ENCODE measurements at regions not wholly inside any gene's neighbourhood (a gene's known extent, or its start where the extent isn't known, plus 50 kb on each side); places are given as distances from the start of the nearest gene placed in this dataset.

DNA sequence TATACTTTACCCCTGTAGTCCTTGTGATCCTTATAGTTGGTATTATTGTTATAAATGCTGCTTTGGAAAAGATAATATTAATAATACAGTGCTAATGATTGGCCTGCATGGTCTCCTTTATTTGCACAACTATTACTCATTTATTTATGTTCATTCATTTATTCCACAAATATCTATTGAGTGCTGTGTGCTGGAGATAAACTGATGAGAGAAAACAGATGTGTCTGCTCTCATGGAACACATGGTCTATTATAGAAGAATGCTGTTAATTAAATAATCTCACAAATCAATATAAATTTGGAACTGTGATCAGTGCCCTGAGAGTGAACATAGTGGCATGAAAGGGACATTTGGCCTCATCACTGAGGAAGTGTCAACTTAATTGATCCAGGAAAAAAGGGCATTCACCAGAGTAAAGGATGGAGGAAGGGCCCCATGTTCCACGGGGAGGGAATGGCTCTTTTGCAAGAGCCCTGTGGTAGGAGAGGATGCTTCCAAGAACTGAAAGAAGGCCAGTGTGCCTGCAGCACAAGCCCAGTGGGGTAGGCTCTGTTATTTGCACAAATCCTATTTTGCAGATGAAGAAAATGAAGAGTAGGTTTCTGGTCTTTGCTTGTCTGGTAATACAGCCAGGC lies 91.5 kb upstream of the STK39 start:
- DNase-seq (ENCODE audit: low read depth in 2 of 2): no peak

GRCh38 chr2:168340931-168341330 lies 93.5 kb upstream of the STK39 start:
- no peak for DNase-seq (ENCODE audit: low read depth in 2 of 2)

DNA sequence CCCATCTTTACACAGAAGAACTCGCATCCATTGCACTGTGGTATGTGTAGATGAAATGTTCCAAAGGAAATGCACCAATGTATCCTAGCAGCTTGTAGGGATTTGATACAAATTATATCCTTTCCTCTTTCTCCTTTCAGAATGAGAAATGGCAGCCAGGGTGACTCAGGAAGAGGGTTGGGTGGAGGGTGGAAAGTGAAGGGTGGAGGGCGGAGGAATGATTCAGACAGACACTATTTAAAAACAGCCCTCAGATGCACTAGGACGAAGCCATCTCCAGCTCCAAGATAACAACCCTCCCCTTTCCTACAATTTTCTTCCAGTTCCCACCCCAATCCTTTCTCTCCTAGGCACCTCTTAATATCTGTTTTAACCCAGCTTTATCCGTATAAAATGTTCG lies 96.2 kb upstream of the STK39 start:
- no peak for DNase-seq (ENCODE audit: low read depth in 2 of 2)

DNA sequence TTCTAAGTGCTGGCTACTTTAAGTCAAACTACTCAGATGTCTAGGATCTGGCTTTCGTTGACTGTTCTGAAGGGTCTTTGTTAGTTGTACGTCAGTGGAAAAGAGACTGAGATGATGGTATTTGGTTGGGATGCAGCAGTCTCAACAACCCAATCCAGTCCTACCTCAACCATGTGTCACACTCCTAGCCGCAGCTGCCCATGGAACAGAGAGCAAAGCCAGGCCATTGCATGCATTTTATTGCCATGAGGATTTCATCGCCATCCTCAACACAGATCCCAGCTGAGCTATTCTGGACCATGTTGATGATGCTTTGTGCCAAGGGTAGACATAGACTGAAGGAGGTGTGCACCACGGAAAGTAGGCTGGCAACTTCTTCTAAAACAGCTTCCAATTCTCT lies 97.3 kb upstream of the STK39 start:
- DNase-seq (ENCODE audit: low read depth in 2 of 2): no peak

DNA sequence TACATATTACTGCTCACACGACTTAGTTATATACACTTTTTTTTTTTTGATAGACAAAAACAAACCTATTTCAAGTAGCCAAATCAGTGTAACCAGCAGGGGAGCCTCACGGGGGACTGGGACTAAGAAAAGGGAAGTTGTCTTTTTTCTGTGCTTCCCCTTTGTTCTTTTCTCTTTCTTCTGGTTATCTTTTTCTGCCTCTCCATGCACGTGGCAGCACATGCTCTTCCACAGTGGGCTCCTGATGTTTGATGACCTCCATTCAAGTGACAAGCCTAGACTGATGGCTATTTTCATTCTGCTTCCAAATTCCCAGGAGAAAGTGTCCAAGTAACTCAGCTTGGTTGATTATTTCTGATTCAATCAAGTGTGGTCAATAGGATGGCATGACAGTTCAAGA lies 98.2 kb upstream of the STK39 start:
- DNase-seq (ENCODE audit: low read depth in 2 of 2): no peak

DNA sequence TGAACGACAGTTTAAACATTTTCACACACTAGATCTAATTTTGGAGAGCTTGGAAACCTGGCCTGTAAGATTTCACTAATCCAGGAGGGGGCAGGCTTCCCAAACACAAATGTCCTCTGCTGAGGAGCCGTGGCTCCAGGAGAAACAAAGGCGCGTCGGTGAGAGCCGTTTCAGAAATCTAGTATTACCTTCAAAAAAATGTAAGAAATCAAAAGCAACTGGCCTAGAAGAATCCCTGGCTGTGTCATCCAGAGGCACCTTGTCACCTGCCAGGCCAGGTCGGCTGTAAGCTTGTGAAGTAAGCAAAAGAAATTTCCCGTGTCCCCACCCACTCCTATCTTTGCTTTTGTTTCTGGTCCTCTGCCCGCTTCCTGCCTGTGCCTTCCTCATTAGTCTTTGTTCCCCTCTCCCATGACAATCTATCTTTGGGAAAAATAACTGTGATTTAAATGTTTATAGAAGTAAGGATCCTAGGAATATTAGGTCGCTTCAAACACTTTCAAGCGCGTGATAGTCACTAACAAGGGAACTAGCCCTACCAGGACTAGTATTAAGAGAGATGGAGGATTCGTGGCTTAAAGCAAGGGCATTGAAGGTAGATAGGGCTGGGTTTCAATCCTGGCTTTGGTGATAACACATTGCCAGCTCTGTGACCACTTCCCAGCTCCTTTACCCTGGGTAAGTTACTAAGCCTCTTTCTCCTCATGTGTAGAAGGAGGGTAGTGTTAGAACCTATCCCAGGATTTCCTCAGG lies 99.5 kb upstream of the STK39 start:
- DNase-seq (ENCODE audit: low read depth in 2 of 2): peak; percentile 17 to 19

DNA sequence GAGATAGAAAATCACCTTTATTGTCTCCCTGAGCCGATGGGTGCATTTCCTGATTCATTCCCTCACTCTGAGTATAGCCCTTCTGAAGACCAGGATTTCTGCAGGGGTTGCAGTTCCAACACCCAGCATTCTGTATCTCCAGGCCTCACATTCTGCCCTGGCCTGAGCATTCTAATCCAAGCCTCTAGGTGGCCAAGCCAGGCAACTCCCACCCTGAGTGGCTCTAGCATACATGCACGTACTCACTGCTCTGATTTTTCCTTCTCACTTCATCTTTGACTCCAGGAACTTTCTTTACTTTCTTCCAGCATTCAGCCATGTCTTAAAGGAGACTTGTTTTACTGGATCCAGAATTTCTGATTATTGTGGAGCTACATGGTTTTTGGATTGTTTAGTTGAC lies 100.7 kb upstream of the STK39 start:
- no peak for DNase-seq (ENCODE audit: low read depth in 2 of 2)

- no peak for DNase-seq (ENCODE audit: low read depth in 2 of 2)
Observed at GRCh38 chr2:168350380-168350779, 103.0 kb upstream of the STK39 start.

GRCh38 chr2:168353251-168353650 lies 102.8 kb upstream of the CERS6 start:
- no peak for DNase-seq (ENCODE audit: low read depth in 2 of 2)

DNA sequence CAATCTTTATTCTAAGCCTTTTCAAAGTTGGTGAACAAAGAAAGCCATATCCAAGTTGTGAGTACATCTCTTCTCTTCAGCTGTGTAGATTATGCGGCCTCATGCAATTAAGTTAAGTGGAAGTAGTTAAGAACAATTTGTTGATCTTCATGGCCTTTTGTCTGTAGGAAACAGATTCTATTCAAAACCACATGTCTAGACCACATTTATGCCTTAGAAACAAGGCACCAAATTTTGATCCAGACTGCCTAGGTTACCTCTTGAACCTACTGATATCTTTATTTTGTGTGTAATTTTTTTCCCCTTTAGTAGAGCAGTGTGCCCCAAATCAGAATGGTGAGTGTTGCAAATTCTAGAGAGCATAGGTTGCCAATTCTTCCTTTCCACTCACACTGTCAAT lies 101.6 kb upstream of the CERS6 start:
- DNase-seq (ENCODE audit: low read depth in 2 of 2): no peak

DNA sequence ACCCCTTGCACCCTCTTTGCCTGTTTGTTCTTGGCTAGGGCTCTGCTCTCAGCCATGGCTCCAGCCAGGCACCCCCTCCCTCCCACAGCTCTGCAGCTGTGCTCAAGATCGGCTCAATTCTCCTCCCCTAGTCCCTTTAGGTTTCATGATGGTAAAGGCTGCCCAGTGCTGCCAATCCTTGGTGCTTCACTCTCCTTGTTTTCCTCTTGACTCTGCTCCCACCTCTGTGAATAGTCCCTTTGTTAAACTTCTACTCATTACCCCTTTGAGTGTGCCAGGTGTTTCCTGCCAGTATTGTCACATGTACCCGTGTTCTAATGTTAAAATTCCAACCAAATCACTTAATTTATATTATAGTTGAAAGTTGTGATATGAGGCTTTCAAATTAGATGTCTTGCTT lies 101.0 kb upstream of the CERS6 start:
- DNase-seq (ENCODE audit: low read depth in 2 of 2): no peak

- DNase-seq (ENCODE audit: low read depth in 2 of 2): no peak
Observed at GRCh38 chr2:168355779-168356476, 100.1 kb upstream of the CERS6 start.

- no peak for DNase-seq (ENCODE audit: low read depth in 2 of 2)
Observed at GRCh38 chr2:168356477-168356835, 99.6 kb upstream of the CERS6 start.

- no peak for DNase-seq (ENCODE audit: low read depth in 2 of 2)
Observed at GRCh38 chr2:168357797-168358472, 98.1 kb upstream of the CERS6 start.

DNA sequence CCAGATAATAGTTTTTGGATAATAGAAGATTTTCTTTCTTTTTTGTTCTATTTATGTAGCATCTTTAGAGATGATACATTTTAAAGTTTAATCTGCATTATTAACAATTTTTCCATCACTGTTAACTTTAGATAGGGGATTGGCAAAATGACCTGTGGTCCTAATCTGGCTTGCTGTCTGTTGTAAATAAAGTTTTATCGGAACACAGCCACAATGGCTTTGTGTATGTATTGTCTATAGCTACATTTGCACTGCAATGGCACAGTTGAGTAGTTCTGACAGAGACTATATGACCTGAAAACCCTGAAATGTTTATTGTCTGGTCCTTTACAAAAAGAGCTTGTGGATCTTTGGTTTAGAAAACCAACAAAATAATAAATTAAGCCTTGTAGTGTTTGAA lies 97.0 kb upstream of the CERS6 start:
- no peak for DNase-seq (ENCODE audit: low read depth in 2 of 2)

- no peak for DNase-seq (ENCODE audit: low read depth in 2 of 2)
Observed at GRCh38 chr2:168363347-168364092, 92.6 kb upstream of the CERS6 start.

- DNase-seq (ENCODE audit: low read depth in 2 of 2): no peak
Observed at GRCh38 chr2:168365094-168365621, 90.9 kb upstream of the CERS6 start.

DNA sequence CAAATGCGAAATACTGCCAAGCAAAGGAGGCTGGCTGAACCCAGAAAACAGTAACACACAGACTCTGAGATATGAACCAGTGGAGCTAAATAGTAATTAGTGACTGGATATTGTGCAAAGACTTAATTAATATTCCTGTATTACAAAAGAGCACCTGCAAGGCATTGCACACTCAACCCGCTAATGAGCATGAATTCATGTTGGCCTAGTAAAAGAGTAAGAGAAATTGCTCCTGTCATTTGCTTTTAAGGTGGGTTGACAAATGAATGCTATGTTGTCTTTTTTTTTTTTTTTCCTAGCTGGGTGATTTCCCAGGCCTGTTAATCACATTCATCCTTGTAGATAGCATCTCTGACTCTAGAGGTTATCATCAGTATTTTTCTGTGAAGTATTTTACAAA lies 87.0 kb upstream of the CERS6 start:
- no peak for DNase-seq (ENCODE audit: low read depth in 2 of 2)

DNA sequence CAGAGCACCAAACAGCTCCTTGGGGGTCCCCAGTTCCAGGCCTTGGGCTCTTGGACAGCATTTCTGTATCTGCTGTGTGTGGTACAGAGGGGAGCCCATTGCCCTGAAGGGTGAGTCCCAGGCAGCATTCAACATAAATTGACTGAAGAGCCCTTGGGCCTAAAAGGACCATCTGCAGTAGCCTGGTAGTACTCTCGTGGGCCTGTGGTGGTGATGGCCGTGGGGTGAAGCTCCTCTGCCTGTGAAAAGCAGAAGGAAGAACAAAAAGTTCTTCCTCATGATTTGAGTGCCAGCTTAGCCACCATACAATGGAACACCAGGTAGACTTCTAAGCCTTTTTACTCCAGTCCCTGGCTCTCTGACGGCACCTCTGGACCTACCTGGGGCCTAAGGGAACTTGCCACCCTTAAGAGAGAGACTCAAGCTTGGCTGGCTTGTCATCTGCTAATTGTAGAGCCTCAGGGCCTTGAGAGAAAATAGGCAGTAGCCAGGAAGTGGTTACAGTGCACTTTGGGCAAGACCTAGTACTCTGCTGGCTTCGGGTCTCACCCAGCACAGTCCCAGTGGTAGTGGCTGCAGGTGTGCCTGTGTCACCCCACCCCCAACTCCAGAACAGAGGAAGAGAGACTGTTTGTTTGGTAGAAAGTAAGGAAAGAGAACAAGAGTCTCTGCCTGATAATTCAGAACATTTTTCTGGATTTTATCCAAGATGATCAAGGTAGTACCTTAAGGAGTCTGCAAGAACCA lies 84.6 kb upstream of the CERS6 start:
- no peak for DNase-seq (ENCODE audit: low read depth in 2 of 2)

- DNase-seq (ENCODE audit: low read depth in 2 of 2): no peak
Observed at GRCh38 chr2:168373468-168373867, 82.6 kb upstream of the CERS6 start.
